Sigmoid colon (tissue), 6 donors: ENCODE measurements at regions not wholly inside any gene's neighbourhood (a gene's known extent, or its start where the extent isn't known, plus 50 kb on each side); places are given as distances from the start of the nearest gene placed in this dataset.

Source experiments
- DNase-seq: peaks from one replicate; pipeline ENCODE4 v3.0.0-alpha.2; 2019
- H3K27ac ChIP-seq, 4 donors: fragments of 200-600 bp; sonication (generic); one replicate each; pipeline ENCODE4 v1.5.1; 2016 to 2019; ENCODE audit warnings: mild to moderate bottlenecking in 1 of 4
- H3K27me3 ChIP-seq, 3 donors: fragments of 200-600 bp; sonication (generic); one replicate each; pipeline ENCODE4 v1.5.1; 2019; ENCODE audit warnings: mild to moderate bottlenecking in 1 of 3
- H3K36me3 ChIP-seq, 4 donors: fragments of 200-600 bp; sonication (generic); one replicate each; pipeline ENCODE4 v1.5.1; 2016 to 2019
- H3K4me1 ChIP-seq, 4 donors: fragments of 200-600 bp; sonication (generic); one replicate each; pipeline ENCODE4 v1.5.1; 2017 to 2019
- H3K4me3 ChIP-seq, 4 donors: fragments of 200-600 bp; sonication (generic); one replicate each; pipeline ENCODE4 v1.5.1; 2017 to 2019; ENCODE audit warnings: mild to moderate bottlenecking in 2 of 4, moderate library complexity in 1 of 4
- H3K9me3 ChIP-seq, 4 donors: fragments of 200-600 bp in 3 of 4; sonication (generic) in 3 of 4; one replicate each; pipeline versions ENCODE4 v1.5.1 to v1.6.1; 2013 to 2019
- CTCF ChIP-seq, 4 experiments: fragments of 450-650 bp in 3 of 4; fragments of 200-600 bp in 1 of 4; IDR thresholded peaks; one replicate each; pipeline ENCODE4 v1.5.1; 2016 to 2019; ENCODE audit warnings: antibody characterized with exemption in 4 of 4, mild to moderate bottlenecking in 3 of 4, moderate library complexity in 2 of 4
- EP300 ChIP-seq, 4 donors: sonication (generic); formaldehyde crosslinking; IDR thresholded peaks; one replicate each; pipeline ENCODE4 v1.6.1; 2017; ENCODE audit warnings: antibody characterized with exemption in 4 of 4
- POLR2A ChIP-seq, 2 donors: fragments of 450-650 bp; IDR thresholded peaks; one replicate each; pipeline ENCODE4 v1.6.1; 2016; ENCODE audit warnings: antibody characterized with exemption in 2 of 2, mild to moderate bottlenecking in 2 of 2, moderate library complexity in 2 of 2
- POLR2AphosphoS5 ChIP-seq, 4 donors: sonication (generic); formaldehyde crosslinking; IDR thresholded peaks; one replicate each; pipeline ENCODE4 v1.6.1; 2017; ENCODE audit warnings: antibody characterized with exemption in 4 of 4
- WGBS, 2 donors: extraction: QIAGEN DNeasy Blood & Tissue Kit; methylation state at CpG; one replicate each; pipeline ENCODE4 v1.1.7; 2013; 5-methylcytosine and 5-hydroxymethylcytosine counted together
- intact Hi-C: fragments of 100-400 bp; cut with DNase I; formaldehyde crosslinking; loops from one replicate; pipeline ENCODE4 v1.15.1; 2023
- donor health status: healthy with polysubstance abuse.
- donor health status: healthy.

- DNase-seq = peak; percentile 30
- H3K36me3 ChIP-seq = peaks cover 0 to 23% (median 0%) of the 10 kb centered on the region in 4 donors
- H3K4me1 ChIP-seq = peaks cover 0 to 28% (median 17%) of the 10 kb centered on the region in 4 donors
- WGBS, 2 donors = 78 to 79% methylated on average over 13 of the region's 13 CpGs
- H3K9me3 ChIP-seq = no peaks in the 10 kb centered on the region
- H3K4me3 ChIP-seq = no peak overlapping the region
- TF ChIP-seq POLR2AphosphoS5 (IDR thresholded peaks at IDR 0.05) = no peak
- no peak for TF ChIP-seq CTCF (IDR thresholded peaks at IDR 0.05)
- H3K27ac ChIP-seq = no peak overlapping the region
- H3K27me3 ChIP-seq = peaks cover 0 to 3% (median 0%) of the 10 kb centered on the region in 3 donors
- intact Hi-C loops = no loop called here
Measured at GRCh38 chr17:79560527-79560926, 50.3 kb downstream of the RBFOX3 start.

- WGBS, 2 donors = 89% methylated on average over 2 of the region's 2 CpGs
Measured at GRCh38 chr17:79559111-79559887, 51.6 kb downstream of the RBFOX3 start.

GRCh38 chr17:79558091-79558900, 52.6 kb downstream of the RBFOX3 start:
- Histone ChIP-seq H3K4me1 (peaks cover 0 to 28% (median 17%) of the 10 kb centered on the region in 4 donors), H3K9me3 (no peaks in the 10 kb centered on the region), H3K27ac (peak overlapping the region in 2 of 4 donors; percentile 9 to 26), H3K4me3 (no peak overlapping the region), H3K36me3 (peaks cover 0 to 17% (median 0%) of the 10 kb centered on the region in 4 donors), H3K27me3 (peaks cover 0 to 3% (median 0%) of the 10 kb centered on the region in 3 donors)
- intact Hi-C loops = no loop called here
- peak; percentile 59 for DNase-seq
- TF ChIP-seq POLR2AphosphoS5 (IDR thresholded peaks at IDR 0.05) = no peak
- TF ChIP-seq EP300 (IDR thresholded peaks at IDR 0.05) = no peak
- TF ChIP-seq POLR2A (IDR thresholded peaks at IDR 0.05) = no peak
- no peak for TF ChIP-seq CTCF (IDR thresholded peaks at IDR 0.05)
- WGBS, 2 donors = 53 to 56% methylated on average over 24 of the region's 24 CpGs

More at GRCh38 chr17:79559111-79559887, 51.6 kb downstream of the RBFOX3 start:
- Histone ChIP-seq H3K27me3 (peaks cover 0 to 3% (median 0%) of the 10 kb centered on the region in 3 donors), H3K4me3 (no peak overlapping the region), H3K36me3 (peaks cover 0 to 26% (median 0%) of the 10 kb centered on the region in 4 donors), H3K27ac (no peak overlapping the region), H3K9me3 (no peaks in the 10 kb centered on the region), H3K4me1 (peaks cover 0 to 28% (median 17%) of the 10 kb centered on the region in 4 donors)
- peak; percentile 29 for DNase-seq
- intact Hi-C loops = no loop called here
- TF ChIP-seq POLR2A (IDR thresholded peaks at IDR 0.05) = no peak

- DNase-seq = peak; percentile 50
- WGBS, 2 donors = 48 to 58% methylated on average over 22 of the region's 22 CpGs
- H3K4me3 ChIP-seq = no peak overlapping the region
- H3K36me3 ChIP-seq = peaks cover 0 to 14% (median 0%) of the 10 kb centered on the region in 4 donors
- H3K4me1 ChIP-seq = peaks cover 0 to 28% (median 17%) of the 10 kb centered on the region in 4 donors
- peaks cover 0 to 3% (median 0%) of the 10 kb centered on the region in 3 donors for H3K27me3 ChIP-seq
- intact Hi-C loops = no loop called here
- H3K27ac ChIP-seq = peak overlapping the region in 2 of 4 donors; percentile 9 to 26
- TF ChIP-seq POLR2AphosphoS5 (IDR thresholded peaks at IDR 0.05) (no peak), CTCF (IDR thresholded peaks at IDR 0.05) (no peak), EP300 (IDR thresholded peaks at IDR 0.05) (no peak), POLR2A (IDR thresholded peaks at IDR 0.05) (no peak)
- peaks cover 0 to 4% (median 2%) of the 10 kb centered on the region in 4 donors for H3K9me3 ChIP-seq
Measured at GRCh38 chr17:79557276-79558090, 53.4 kb downstream of the RBFOX3 start.
